H1 (cell line): ENCODE measurements at regions not wholly inside any gene's neighbourhood (a gene's known extent, or its start where the extent isn't known, plus 50 kb on each side); places are given as distances from the start of the nearest gene placed in this dataset.

ENCODE experiments used
- CTCF ChIA-PET: fragments of 300-600 bp; sonication (Branson Sonifier 250); formaldehyde crosslinking; loops from one replicate; lab custom pipeline; 2021; ENCODE audit not compliant: partially characterized antibody; lab: Charles Lee
- POLR2A ChIA-PET: fragments of 300-600 bp; sonication (Branson Sonifier 250); formaldehyde crosslinking; loops from one replicate; lab custom pipeline; 2021; ENCODE audit warnings: inconsistent platforms; ENCODE audit not compliant: partially characterized antibody; lab: Charles Lee
- DNase-seq, 2 experiments: peaks; one replicate each; pipeline versions ENCODE4 v3.0.0 to v3.0.0-alpha.2; 2010 to 2022; ENCODE audit warnings: low spot score in 2 of 2, low read depth in 1 of 2, mixed read lengths in 1 of 2
- FAIRE-seq: peaks from 2 replicates; lab custom pipeline; 2011; peaks lifted over from hg19 to GRCh38; lab: Jason Lieb, UNC
- H2AFZ ChIP-seq: 2 replicates; pipeline ENCODE4 v1.8.1; 2012; ENCODE audit warnings: low read length, inconsistent platforms
- H2AK5ac ChIP-seq: 2 replicates; pipeline ENCODE4 v1.6.1; 2013; ENCODE audit warnings: low read depth, low read length
- H2BK120ac ChIP-seq: replicated peaks from 2 replicates; pipeline ENCODE3; 2013; ENCODE audit warnings: low read depth, low read length, inconsistent platforms
- H2BK12ac ChIP-seq: 2 replicates; pipeline ENCODE4 v1.6.1; 2013; ENCODE audit warnings: low read depth, low read length
- H2BK15ac ChIP-seq: 2 replicates; pipeline ENCODE4 v1.6.1; 2013; ENCODE audit warnings: low read length
- H2BK20ac ChIP-seq: 2 replicates; pipeline ENCODE4 v1.6.1; 2013; ENCODE audit warnings: low read length
- H2BK5ac ChIP-seq: 2 replicates; pipeline ENCODE4 v1.6.1; 2013; ENCODE audit warnings: low read depth, low read length
- H3K14ac ChIP-seq: 2 replicates; pipeline ENCODE4 v1.6.1; 2013; ENCODE audit warnings: inconsistent platforms; ENCODE audit not compliant: insufficient read length
- H3K18ac ChIP-seq: 2 replicates; pipeline ENCODE4 v1.6.1; 2013; ENCODE audit warnings: low read length; ENCODE audit errors: extremely low read depth
- H3K23ac ChIP-seq: 2 replicates; pipeline ENCODE4 v1.6.1; 2013; ENCODE audit warnings: inconsistent platforms; ENCODE audit not compliant: insufficient read length
- H3K23me2 ChIP-seq: 2 replicates; pipeline ENCODE4 v1.6.1; 2013; ENCODE audit warnings: low read depth, low read length
- H3K27ac ChIP-seq: 2 replicates; pipeline ENCODE4 v1.6.1; 2011; ENCODE audit warnings: low read depth, low read length, inconsistent platforms
- H3K27me3 ChIP-seq, 4 experiments: replicated peaks in 1 of 4; 1 replicate in 1 of 4; 2 replicates in 3 of 4; pipeline versions ENCODE4 v1.6.1 to v1.8.1; 2011 to 2013; ENCODE audit warnings: low read length in 3 of 4, mild to moderate bottlenecking in 3 of 4, inconsistent platforms in 2 of 4, mixed read lengths in 2 of 4, moderate library complexity in 1 of 4; ENCODE audit not compliant: control insufficient read depth in 3 of 4, insufficient read depth in 3 of 4; ENCODE audit errors: extremely low read depth in 1 of 4
- H3K36me3 ChIP-seq, 4 experiments: 2 replicates each; pipeline versions ENCODE4 v1.6.1 to v1.8.1; 2011 to 2013; ENCODE audit warnings: mild to moderate bottlenecking in 4 of 4, low read length in 3 of 4, moderate library complexity in 2 of 4, control low read depth in 1 of 4, inconsistent platforms in 1 of 4; ENCODE audit not compliant: insufficient read depth in 4 of 4, control insufficient read depth in 2 of 4
- H3K4ac ChIP-seq: replicated peaks from 2 replicates; pipeline ENCODE3; 2013; ENCODE audit warnings: low read length, low read depth, mixed read lengths, inconsistent platforms; ENCODE audit not compliant: insufficient read length
- H3K4me1 ChIP-seq, 4 experiments: replicated peaks in 1 of 4; 1 replicate in 1 of 4; 2 replicates in 3 of 4; pipeline versions ENCODE4 v1.6.1 to v1.8.1; 2011 to 2013; ENCODE audit warnings: low read length in 3 of 4, inconsistent platforms in 2 of 4, mixed read lengths in 1 of 4; ENCODE audit not compliant: insufficient read depth in 4 of 4, control insufficient read depth in 3 of 4
- H3K4me2 ChIP-seq, 2 experiments: 2 replicates each; pipeline versions ENCODE4 v1.6.1 to v1.8.1; 2011 to 2013; ENCODE audit warnings: low read depth in 2 of 2, low read length in 2 of 2, control low read depth in 1 of 2, inconsistent platforms in 1 of 2, mild to moderate bottlenecking in 1 of 2; ENCODE audit not compliant: insufficient read depth in 1 of 2
- H3K4me3 ChIP-seq, 4 experiments: fragments of 200-600, 300-600 bp in 1 of 4; sonication (generic), shearing (Covaris generic), sonication (Bioruptor Twin) in 1 of 4; 2 replicates each; pipeline versions ENCODE4 v1.5.1 to v1.8.1; 2011 to 2016; ENCODE audit warnings: low read length in 4 of 4, low read depth in 3 of 4, control low read depth in 2 of 4, inconsistent platforms in 2 of 4, mild to moderate bottlenecking in 2 of 4, mixed read lengths in 1 of 4, moderate library complexity in 1 of 4; ENCODE audit not compliant: insufficient read depth in 2 of 4; ENCODE audit errors: extremely low read depth in 1 of 4
- H3K56ac ChIP-seq: replicated peaks from 2 replicates; pipeline ENCODE3; 2013; ENCODE audit warnings: low read depth, mild to moderate bottlenecking, mixed read lengths, low read length, inconsistent platforms; ENCODE audit not compliant: insufficient read length
- H3K79me1 ChIP-seq: 2 replicates; pipeline ENCODE4 v1.6.1; 2013; ENCODE audit warnings: low read depth, low read length, control low read depth
- H3K79me2 ChIP-seq, 2 experiments: 2 replicates each; pipeline versions ENCODE4 v1.6.1 to v1.8.1; 2012 to 2013; ENCODE audit warnings: low read length in 2 of 2, mild to moderate bottlenecking in 2 of 2, inconsistent platforms in 1 of 2; ENCODE audit not compliant: insufficient read depth in 2 of 2, control insufficient read depth in 1 of 2
- H3K9ac ChIP-seq, 4 experiments: replicated peaks in 1 of 4; 1 replicate in 1 of 4; 2 replicates in 3 of 4; pipeline versions ENCODE4 v1.6.1 to v1.8.1; 2011 to 2013; ENCODE audit warnings: low read depth in 3 of 4, low read length in 3 of 4, control low read depth in 2 of 4, mild to moderate bottlenecking in 2 of 4, moderate library complexity in 2 of 4, inconsistent platforms in 1 of 4; ENCODE audit errors: extremely low read depth in 1 of 4
- H3K9me3 ChIP-seq, 2 experiments: 2 replicates each; pipeline versions ENCODE4 v1.6.1 to v1.8.1; 2012 to 2013; ENCODE audit warnings: mild to moderate bottlenecking in 2 of 2, moderate library complexity in 2 of 2, control low read depth in 1 of 2, inconsistent platforms in 1 of 2, low read depth in 1 of 2, low read length in 1 of 2, mixed read lengths in 1 of 2; ENCODE audit not compliant: insufficient read depth in 2 of 2
- H4K20me1 ChIP-seq, 2 experiments: replicated peaks in 1 of 2; 2 replicates each; pipeline versions ENCODE3 to v1.8.1; 2011 to 2013; ENCODE audit warnings: inconsistent platforms in 2 of 2, low read length in 2 of 2, mild to moderate bottlenecking in 1 of 2; ENCODE audit not compliant: insufficient read depth in 2 of 2, control insufficient read depth in 1 of 2
- H4K5ac ChIP-seq: 2 replicates; pipeline ENCODE4 v1.6.1; 2013; ENCODE audit warnings: low read length, low read depth, mixed read lengths, inconsistent platforms; ENCODE audit not compliant: insufficient read length
- H4K8ac ChIP-seq: 2 replicates; pipeline ENCODE4 v1.8.0; 2013; ENCODE audit warnings: mild to moderate bottlenecking, moderate library complexity, low read length, inconsistent platforms; ENCODE audit not compliant: insufficient read depth; ENCODE audit errors: extremely low read depth
- H4K91ac ChIP-seq: replicated peaks from 2 replicates; pipeline ENCODE3; 2013; ENCODE audit warnings: low read length, mixed read lengths, inconsistent platforms; ENCODE audit not compliant: insufficient read length
- HDAC2 ChIP-seq, 2 experiments: fragments of 300-600 bp in 1 of 2; sonication (generic) in 1 of 2; IDR thresholded peaks; 2 replicates each; pipeline ENCODE4 v1.6.1; 2011 to 2012; ENCODE audit warnings: low read depth in 2 of 2, low read length in 2 of 2, mild to moderate bottlenecking in 2 of 2, moderate library complexity in 2 of 2, borderline replicate concordance in 1 of 2, inconsistent platforms in 1 of 2
- POLR2A ChIP-seq, 2 experiments: IDR thresholded peaks; 1 replicate in 1 of 2; 2 replicates in 1 of 2; pipeline ENCODE4 v1.6.1; 2011; ENCODE audit warnings: low read depth in 2 of 2, low read length in 2 of 2, mild to moderate bottlenecking in 2 of 2; ENCODE audit errors: control extremely low read depth in 1 of 2
- WGBS, 2 experiments: shearing (Covaris generic) in 1 of 2; methylation state at CpG; one replicate each; pipeline versions ENCODE4 v1.1.6 to v1.1.7; 2013 to 2015; ENCODE audit warnings: low lambda C conversion rate in 2 of 2, mixed read lengths in 2 of 2, inconsistent platforms in 1 of 2, low coverage in 1 of 2, missing lambda C conversion rate in 1 of 2; ENCODE audit not compliant: insufficient replicate concordance in 2 of 2, insufficient coverage in 1 of 2, insufficient read length in 1 of 2; ENCODE audit errors: extremely low coverage in 1 of 2, missing lambda C conversion rate in 1 of 2; 5-methylcytosine and 5-hydroxymethylcytosine counted together
- TF ChIP-seq, protein P1 (sequence below): IDR thresholded peaks from 2 replicates; pipeline ENCODE4 v1.6.1; 2012; ENCODE audit warnings: inconsistent platforms

DNA sequence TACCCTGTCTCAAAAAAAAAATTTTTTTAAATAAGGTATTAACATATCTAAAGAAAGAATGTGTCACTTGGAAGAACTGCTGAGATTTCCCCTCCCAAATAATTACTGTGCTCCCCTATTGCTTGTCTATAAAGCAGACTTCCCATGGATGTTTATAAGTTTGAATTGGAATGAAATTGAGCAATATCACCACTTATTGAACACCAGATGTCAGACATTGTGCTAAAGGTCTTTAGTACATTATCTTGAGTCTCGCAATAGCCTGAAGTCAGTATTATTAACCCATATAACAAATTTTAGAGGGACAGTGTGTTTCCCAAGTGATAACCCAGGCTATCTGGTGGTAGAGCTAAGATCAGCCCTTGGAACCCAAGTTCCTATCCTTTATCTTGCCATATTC, 69.0 kb upstream of the EPCAM start:
- no peaks in the 10 kb centered on the region for H3K27me3 ChIP-seq
- H3K4me2 ChIP-seq = no peak overlapping the region
- H4K5ac ChIP-seq = no peak overlapping the region
- no peak overlapping the region for H3K14ac ChIP-seq
- H3K18ac ChIP-seq = no peak overlapping the region
- no peak overlapping the region for H2BK15ac ChIP-seq
- H3K4me3 ChIP-seq = no peak overlapping the region
- H2AK5ac ChIP-seq = no peak overlapping the region
- H2BK5ac ChIP-seq = no peak overlapping the region
- no peak overlapping the region for H3K23ac ChIP-seq
- H3K4me1 ChIP-seq = peaks cover 0 to 2% (median 0%) of the 10 kb centered on the region in 4 experiments; a peak in 3 of 7 replicates
- H3K9me3 ChIP-seq = no peaks in the 10 kb centered on the region
- H3K79me1 ChIP-seq = no peaks in the 10 kb centered on the region
- H4K20me1 ChIP-seq = no peaks in the 10 kb centered on the region
- H2BK20ac ChIP-seq = no peak overlapping the region
- no peak overlapping the region for H4K8ac ChIP-seq
- H3K79me2 ChIP-seq = no peaks in the 10 kb centered on the region
- WGBS, 2 experiments = 80% methylated on average over 1 of the region's 1 CpG; no CpG with 5 or more reads in 1 of the 2 experiments
- H3K27ac ChIP-seq = no peak overlapping the region
- CTCF ChIA-PET = interaction anchor here (1.3 to 16.2 kb wide), 4 partner anchors 13 to 311 kb away, joined by 3 to 164 read pairs (median 7); no protein-coding TSS in a partner anchor
- POLR2A ChIA-PET = interaction anchor here (1.5 kb wide), 1 partner anchor 27 kb away, joined by 4 read pairs; no protein-coding TSS in a partner anchor
- H3K36me3 ChIP-seq = no peaks in the 10 kb centered on the region
- H3K4ac ChIP-seq = no peak overlapping the region
- TF ChIP-seq POLR2A (IDR thresholded peaks at IDR 0.05; ENCODE audit: control extremely low read depth in 1 of 2, low read depth in 2 of 2, low read length in 2 of 2) (no peak), HDAC2 (IDR thresholded peaks at IDR 0.05; ENCODE audit: borderline replicate concordance in 1 of 2, low read depth in 2 of 2, low read length in 2 of 2) (no peak)
- TF ChIP-seq, protein P1, sequence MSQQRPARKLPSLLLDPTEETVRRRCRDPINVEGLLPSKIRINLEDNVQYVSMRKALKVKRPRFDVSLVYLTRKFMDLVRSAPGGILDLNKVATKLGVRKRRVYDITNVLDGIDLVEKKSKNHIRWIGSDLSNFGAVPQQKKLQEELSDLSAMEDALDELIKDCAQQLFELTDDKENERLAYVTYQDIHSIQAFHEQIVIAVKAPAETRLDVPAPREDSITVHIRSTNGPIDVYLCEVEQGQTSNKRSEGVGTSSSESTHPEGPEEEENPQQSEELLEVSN = no peak
- TF ChIP-seq, all 59 proteins: peak for 0
- Histone ChIP-seq H2BK120ac (no peak overlapping the region), H3K9ac (no peak overlapping the region), H2BK12ac (no peak overlapping the region), H2AFZ (no peak overlapping the region), H3K56ac (no peak overlapping the region), H3K23me2 (no peaks in the 10 kb centered on the region), H4K91ac (no peak overlapping the region)
- no peak for DNase-seq
- FAIRE-seq = no peak
